ENCODE measurements at regions not wholly inside any gene's neighbourhood (a gene's known extent, or its start where the extent isn't known, plus 50 kb on each side); places are given as distances from the start of the nearest gene placed in this dataset.

- TF ChIP-seq EZH2 (IDR thresholded peaks at IDR 0.05; ENCODE audit: borderline replicate concordance, insufficient read depth, low read length, poor library complexity, severe bottlenecking) (no peak), CTCF (IDR thresholded peaks at IDR 0.05; ENCODE audit: poor library complexity, severe bottlenecking) (no peak)
Measured at GRCh38 chr1:222263791-222264190, 284.1 kb downstream of the HHIPL2 start.

Data from neural cell (in vitro differentiated cells).